ENCODE measurements at regions not wholly inside any gene's neighbourhood (a gene's known extent, or its start where the extent isn't known, plus 50 kb on each side); places are given as distances from the start of the nearest gene placed in this dataset.

DNA sequence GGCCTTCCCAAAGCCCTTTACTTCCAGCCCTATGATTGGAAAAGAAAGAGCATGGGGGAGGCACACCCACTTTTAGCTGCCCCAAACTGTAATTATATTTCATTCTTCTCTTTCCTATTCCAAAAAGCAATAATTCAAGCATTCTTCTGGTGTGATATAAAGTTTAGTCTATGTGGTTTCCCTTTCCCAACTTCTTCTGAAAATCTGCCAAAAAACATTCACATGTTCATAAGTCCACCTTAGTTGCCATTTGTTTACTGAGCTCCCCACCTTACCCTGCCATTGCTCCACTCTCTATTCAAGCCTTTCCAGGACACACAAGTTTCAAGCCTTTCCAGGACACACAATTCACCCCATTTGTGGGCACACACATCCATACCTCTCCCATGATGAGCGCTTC is 111.6 kb upstream of the BMAL1 start:
- TF ChIP-seq CEBPB (tag; IDR thresholded peaks at IDR 0.05) (no peak), HMGN3 (IDR thresholded peaks at IDR 0.05; ENCODE audit: borderline replicate concordance, extremely low read depth, insufficient read length, low read depth, low read length) (no peak), ZNF717 (CRISPR knock-in tag; IDR thresholded peaks at IDR 0.05) (no peak)
